Progenitor cell of endocrine pancreas (in vitro differentiated cells): ENCODE measurements at regions not wholly inside any gene's neighbourhood (a gene's known extent, or its start where the extent isn't known, plus 50 kb on each side); places are given as distances from the start of the nearest gene placed in this dataset.

Source experiments
- DNase-seq: peaks from one replicate; pipeline ENCODE4 v3.0.0; 2021; ENCODE audit warnings: low spot score; ENCODE audit not compliant: unreplicated experiment
- H3K27ac Mint-ChIP-seq: 2 replicates; pipeline ENCODE4 v1.8.0; 2021; ENCODE audit warnings: mild to moderate bottlenecking, moderate library complexity, mixed read lengths
- H3K27me3 Mint-ChIP-seq: 2 replicates; pipeline ENCODE4 v1.8.0; 2021; ENCODE audit warnings: mixed read lengths
- H3K36me3 Mint-ChIP-seq: 2 replicates; pipeline ENCODE4 v1.8.0; 2022; ENCODE audit warnings: mixed read lengths; ENCODE audit not compliant: insufficient read depth
- H3K4me1 Mint-ChIP-seq: 2 replicates; pipeline ENCODE4 v1.8.0; 2021; ENCODE audit warnings: low read depth, mixed read lengths
- H3K4me3 Mint-ChIP-seq: 2 replicates; pipeline ENCODE4 v1.8.0; 2021; ENCODE audit warnings: low read depth, mild to moderate bottlenecking, moderate library complexity, mixed read lengths
- H3K9me3 Mint-ChIP-seq: 2 replicates; pipeline ENCODE4 v1.8.0; 2021; ENCODE audit warnings: low read depth, mixed read lengths
- TF ChIP-seq, protein P1 (sequence below): fragments of 200-600 bp; sonication (generic); IDR thresholded peaks from one replicate; pipeline ENCODE4 v1.5.0; 2021; ENCODE audit warnings: antibody characterized with exemption, mild to moderate bottlenecking; ENCODE audit not compliant: unreplicated experiment

- no peaks in the 10 kb centered on the region for H3K27me3 Mint-ChIP-seq
- peaks cover 2% of the 10 kb centered on the region for H3K4me1 Mint-ChIP-seq
- no peak for DNase-seq
- no peaks in the 10 kb centered on the region for H3K9me3 Mint-ChIP-seq
- TF ChIP-seq, protein P1, sequence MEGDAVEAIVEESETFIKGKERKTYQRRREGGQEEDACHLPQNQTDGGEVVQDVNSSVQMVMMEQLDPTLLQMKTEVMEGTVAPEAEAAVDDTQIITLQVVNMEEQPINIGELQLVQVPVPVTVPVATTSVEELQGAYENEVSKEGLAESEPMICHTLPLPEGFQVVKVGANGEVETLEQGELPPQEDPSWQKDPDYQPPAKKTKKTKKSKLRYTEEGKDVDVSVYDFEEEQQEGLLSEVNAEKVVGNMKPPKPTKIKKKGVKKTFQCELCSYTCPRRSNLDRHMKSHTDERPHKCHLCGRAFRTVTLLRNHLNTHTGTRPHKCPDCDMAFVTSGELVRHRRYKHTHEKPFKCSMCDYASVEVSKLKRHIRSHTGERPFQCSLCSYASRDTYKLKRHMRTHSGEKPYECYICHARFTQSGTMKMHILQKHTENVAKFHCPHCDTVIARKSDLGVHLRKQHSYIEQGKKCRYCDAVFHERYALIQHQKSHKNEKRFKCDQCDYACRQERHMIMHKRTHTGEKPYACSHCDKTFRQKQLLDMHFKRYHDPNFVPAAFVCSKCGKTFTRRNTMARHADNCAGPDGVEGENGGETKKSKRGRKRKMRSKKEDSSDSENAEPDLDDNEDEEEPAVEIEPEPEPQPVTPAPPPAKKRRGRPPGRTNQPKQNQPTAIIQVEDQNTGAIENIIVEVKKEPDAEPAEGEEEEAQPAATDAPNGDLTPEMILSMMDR = no peak
- H3K27ac Mint-ChIP-seq = no peak overlapping the region
- no peaks in the 10 kb centered on the region for H3K36me3 Mint-ChIP-seq
- H3K4me3 Mint-ChIP-seq = no peak overlapping the region
Observed at GRCh38 chr6:141963543-141964295, 169.0 kb upstream of the GJE1 start.

- peaks cover 2% of the 10 kb centered on the region for H3K36me3 Mint-ChIP-seq
- no peaks in the 10 kb centered on the region for H3K4me1 Mint-ChIP-seq
- no peak overlapping the region for H3K4me3 Mint-ChIP-seq
- peaks cover 21% of the 10 kb centered on the region for H3K9me3 Mint-ChIP-seq
- DNase-seq = no peak
- no peak overlapping the region for H3K27ac Mint-ChIP-seq
- H3K27me3 Mint-ChIP-seq = no peaks in the 10 kb centered on the region
- TF ChIP-seq, protein P1 = no peak
Observed at GRCh38 chr6:141957271-141957670, 175.5 kb upstream of the GJE1 start.

- Mint-ChIP-seq H3K4me1 (no peaks in the 10 kb centered on the region), H3K36me3 (peaks cover 2% of the 10 kb centered on the region), H3K4me3 (no peak overlapping the region), H3K9me3 (peaks cover 25% of the 10 kb centered on the region), H3K27ac (no peak overlapping the region), H3K27me3 (no peaks in the 10 kb centered on the region)
- no peak for DNase-seq
- TF ChIP-seq, protein P1 = no peak
Observed at GRCh38 chr6:141956868-141957267, 175.9 kb upstream of the GJE1 start.

DNA sequence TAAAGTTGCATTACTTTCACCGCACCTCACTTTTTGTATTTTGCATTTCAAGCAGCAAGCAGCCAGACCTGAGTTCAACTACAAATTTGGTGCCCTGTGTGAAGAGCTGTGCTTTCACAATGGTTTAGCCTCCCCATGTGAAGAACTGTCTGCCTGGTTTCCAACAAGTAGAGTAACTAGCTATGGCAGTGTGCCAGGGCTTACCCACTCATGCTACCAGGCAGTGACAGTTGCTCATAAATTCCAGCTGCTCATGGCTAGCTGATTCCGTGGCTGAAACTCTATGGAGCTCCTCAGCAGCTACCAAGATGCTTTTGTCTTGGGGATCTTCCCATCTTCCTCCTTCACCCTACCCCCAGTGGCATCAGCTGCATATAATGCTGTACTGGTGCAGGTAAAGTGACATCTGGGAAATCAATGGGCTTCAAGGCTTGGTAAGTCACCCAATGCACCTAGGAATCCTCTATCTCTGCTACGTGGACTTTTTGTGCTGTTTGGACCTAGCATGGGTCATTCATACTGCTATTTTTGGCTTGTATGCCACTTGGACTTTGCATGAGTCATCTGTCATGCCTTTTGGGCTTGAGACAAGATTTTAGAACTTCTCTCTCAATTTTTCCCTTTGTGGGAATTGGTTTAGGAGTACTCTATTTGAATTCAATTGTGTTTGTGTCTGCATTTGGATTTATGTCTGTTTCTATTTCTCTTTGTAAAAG, 176.5 kb upstream of the GJE1 start:
- DNase-seq = no peak
- Mint-ChIP-seq H3K9me3 (peaks cover 31% of the 10 kb centered on the region), H3K36me3 (peaks cover 2% of the 10 kb centered on the region), H3K4me1 (no peaks in the 10 kb centered on the region), H3K4me3 (no peak overlapping the region), H3K27me3 (no peaks in the 10 kb centered on the region), H3K27ac (no peak overlapping the region)
- TF ChIP-seq, protein P1 = no peak

DNA sequence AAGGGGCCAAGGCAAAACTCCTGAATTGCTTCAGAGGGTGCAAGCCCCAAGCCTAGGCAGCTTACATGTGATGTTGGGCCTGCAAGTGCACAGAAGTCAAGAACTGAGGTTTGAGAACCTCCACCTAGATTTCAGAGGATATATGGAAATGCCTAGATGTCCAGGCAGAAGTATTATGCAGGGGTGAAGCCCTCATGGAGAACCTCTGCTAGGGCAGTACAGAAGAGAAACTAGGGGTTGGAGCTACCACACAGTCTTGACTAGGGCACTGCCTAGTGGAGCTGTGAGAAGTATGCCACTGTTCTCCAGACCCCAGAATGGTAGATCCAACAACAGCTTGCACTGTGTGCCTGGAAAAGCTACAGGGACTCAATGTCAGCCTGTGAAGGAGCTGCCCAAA, 179.7 kb upstream of the GJE1 start:
- H3K27me3 Mint-ChIP-seq = no peaks in the 10 kb centered on the region
- H3K4me3 Mint-ChIP-seq = no peak overlapping the region
- H3K27ac Mint-ChIP-seq = no peak overlapping the region
- H3K36me3 Mint-ChIP-seq = peaks cover 2% of the 10 kb centered on the region
- peaks cover 31% of the 10 kb centered on the region for H3K9me3 Mint-ChIP-seq
- no peak for DNase-seq
- H3K4me1 Mint-ChIP-seq = no peaks in the 10 kb centered on the region
- TF ChIP-seq, protein P1 = no peak
